Retinal pigment epithelial cell (primary cell): ENCODE measurements at regions not wholly inside any gene's neighbourhood (a gene's known extent, or its start where the extent isn't known, plus 50 kb on each side); places are given as distances from the start of the nearest gene placed in this dataset.

Experiments used
- DNase-seq: peaks from one replicate; pipeline ENCODE4 v3.0.0-alpha.2; 2010; ENCODE audit warnings: low read depth
- H3K4me3 ChIP-seq: 2 replicates; pipeline ENCODE4 v1.5.1; 2011; ENCODE audit warnings: mild to moderate bottlenecking, low read length, control low read depth, moderate library complexity
- TF ChIP-seq, protein P1 (sequence below): conservative IDR thresholded peaks from 2 replicates; pipeline ENCODE4 v1.5.1; 2011; ENCODE audit warnings: low read depth, low read length, control low read depth, inconsistent platforms

DNA sequence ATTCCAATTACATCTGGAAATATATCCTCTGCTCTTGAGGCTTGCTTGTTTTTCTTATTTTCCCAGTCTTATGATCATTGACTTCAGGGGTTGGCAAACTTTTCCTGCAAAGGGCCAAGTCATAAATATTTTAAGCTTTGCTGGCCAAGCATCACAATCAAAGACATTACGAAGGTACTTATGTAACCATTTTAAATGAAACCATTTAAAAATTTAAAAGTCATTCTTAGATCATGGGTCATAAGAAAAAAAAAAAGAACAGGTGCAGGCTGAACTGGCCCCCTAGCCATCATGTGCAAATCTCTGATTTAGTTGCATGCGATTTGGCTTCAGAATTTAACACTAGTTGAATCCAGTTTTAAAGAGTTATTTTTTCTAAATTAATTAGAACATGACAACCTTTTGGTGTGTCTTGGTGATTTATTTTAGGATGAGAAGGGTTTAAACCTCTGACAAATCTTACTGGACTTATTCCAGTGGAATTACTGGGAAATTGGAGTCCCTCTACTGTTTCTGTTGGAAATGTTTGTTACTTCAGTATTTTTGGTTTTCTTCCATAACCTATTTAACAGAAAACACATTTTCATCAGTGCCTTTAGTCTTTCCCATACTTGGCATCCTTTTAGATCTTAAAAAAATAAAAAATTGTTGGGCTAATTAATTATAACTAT is 148.1 kb downstream of the NHLRC3 start:
- DNase-seq = no peak
- H3K4me3 ChIP-seq = no peak overlapping the region
- TF ChIP-seq, protein P1, sequence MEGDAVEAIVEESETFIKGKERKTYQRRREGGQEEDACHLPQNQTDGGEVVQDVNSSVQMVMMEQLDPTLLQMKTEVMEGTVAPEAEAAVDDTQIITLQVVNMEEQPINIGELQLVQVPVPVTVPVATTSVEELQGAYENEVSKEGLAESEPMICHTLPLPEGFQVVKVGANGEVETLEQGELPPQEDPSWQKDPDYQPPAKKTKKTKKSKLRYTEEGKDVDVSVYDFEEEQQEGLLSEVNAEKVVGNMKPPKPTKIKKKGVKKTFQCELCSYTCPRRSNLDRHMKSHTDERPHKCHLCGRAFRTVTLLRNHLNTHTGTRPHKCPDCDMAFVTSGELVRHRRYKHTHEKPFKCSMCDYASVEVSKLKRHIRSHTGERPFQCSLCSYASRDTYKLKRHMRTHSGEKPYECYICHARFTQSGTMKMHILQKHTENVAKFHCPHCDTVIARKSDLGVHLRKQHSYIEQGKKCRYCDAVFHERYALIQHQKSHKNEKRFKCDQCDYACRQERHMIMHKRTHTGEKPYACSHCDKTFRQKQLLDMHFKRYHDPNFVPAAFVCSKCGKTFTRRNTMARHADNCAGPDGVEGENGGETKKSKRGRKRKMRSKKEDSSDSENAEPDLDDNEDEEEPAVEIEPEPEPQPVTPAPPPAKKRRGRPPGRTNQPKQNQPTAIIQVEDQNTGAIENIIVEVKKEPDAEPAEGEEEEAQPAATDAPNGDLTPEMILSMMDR = no peak

DNA sequence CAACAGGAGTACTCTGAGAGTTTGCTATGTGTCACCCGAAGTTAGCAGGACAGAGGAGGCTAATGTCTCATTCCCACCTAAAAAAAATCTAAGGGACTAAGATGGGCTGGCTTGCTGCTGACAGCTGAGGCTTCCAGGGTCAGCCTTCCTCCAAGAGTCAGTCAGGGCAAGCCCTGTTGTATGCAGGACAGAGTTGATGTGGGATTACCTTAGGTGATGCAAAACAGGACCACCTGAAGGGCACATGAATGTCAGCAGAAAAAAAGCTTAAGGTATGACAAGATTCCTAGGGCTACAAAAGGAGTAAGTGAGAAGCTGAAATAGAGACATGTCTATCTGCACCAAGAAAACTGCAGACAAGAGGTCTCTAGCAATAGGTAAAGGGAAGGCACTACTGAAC is 151.5 kb downstream of the NHLRC3 start:
- TF ChIP-seq, protein P1 = no peak
- H3K4me3 ChIP-seq = no peak overlapping the region
- no peak for DNase-seq

DNA sequence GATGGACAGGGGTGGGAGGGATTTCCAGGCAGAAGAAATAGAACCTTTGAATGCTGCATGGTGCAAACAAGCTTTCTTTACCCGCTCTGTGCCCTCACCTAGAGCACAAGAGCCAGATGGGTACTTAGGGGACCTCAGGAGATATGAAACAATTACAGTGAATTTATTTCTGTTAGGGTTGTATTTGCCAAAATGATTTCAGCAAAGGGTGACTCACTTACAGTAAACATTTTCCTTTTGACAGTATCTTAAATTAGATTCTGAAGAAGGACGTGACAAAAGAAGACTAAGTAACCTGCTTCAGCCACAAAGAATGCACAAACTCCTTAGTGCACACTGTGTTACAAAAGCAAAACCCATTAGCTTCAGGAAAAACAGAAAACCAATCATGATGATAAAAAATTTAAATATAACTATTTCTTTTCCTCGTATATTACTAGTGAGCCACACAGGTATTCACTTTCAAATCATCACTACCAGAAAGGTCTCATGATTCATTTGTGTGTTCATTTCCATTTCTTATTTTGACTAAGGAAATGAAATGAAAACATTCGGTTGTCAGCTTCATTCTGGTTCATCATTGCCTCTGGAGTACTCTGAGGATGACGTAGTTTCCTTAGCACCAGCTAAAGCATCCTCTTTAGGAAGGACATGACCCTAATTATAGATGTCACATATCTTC is 158.8 kb downstream of the NHLRC3 start:
- TF ChIP-seq, protein P1 = no peak
- no peak overlapping the region for H3K4me3 ChIP-seq
- DNase-seq = no peak

DNA sequence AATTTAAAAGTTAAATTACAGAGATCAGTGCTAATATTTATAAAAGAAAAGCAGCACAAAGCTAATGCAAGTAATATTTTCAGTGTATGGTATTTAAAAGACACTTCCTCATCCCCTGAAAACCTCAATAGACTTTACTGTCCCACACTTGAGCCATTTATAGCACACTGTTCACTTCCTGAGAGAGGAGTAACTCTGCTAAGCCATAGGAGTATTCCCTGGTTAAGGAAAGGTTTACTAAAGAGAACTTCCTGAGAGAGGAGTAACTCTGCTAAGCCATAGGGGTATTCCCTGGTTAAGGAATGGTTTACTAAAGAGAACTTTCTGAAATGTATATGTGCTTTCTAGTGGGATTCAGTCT is 159.4 kb downstream of the NHLRC3 start:
- TF ChIP-seq, protein P1 = no peak

DNA sequence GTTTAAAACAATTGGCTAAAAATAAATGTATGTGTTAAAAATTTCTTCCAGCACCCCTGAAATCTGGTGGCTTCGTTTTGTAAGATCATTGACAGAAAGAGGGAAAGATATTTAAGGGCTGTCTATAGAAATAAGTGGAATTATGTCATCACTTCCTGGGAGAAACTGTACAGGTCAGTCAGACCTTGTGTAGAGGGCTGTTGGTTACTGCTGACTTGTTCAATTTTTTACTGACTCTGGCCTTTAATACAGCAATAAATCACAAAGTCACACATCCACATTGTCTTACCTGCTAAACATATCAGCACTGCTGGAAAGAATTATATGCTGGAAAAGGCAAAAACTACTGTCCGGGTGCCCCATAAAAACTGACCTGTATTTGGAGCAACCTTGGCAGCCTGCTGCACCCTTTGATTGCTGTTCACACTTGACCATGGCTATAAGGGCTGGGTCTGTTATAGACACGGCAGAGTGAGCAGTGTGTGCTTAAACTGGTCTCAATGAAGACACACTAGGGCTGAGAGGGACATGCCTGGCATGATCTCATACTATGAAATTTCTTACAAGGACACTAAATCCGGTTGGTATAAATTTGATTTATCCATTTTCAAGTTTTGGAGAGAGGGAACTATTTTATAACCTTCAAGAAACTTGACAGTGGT is 162.1 kb downstream of the NHLRC3 start:
- DNase-seq = no peak
- no peak overlapping the region for H3K4me3 ChIP-seq
- TF ChIP-seq, protein P1 = no peak

More for the DNA sequence above, 159.4 kb downstream of the NHLRC3 start:
- no peak for DNase-seq
- no peak overlapping the region for H3K4me3 ChIP-seq

DNA sequence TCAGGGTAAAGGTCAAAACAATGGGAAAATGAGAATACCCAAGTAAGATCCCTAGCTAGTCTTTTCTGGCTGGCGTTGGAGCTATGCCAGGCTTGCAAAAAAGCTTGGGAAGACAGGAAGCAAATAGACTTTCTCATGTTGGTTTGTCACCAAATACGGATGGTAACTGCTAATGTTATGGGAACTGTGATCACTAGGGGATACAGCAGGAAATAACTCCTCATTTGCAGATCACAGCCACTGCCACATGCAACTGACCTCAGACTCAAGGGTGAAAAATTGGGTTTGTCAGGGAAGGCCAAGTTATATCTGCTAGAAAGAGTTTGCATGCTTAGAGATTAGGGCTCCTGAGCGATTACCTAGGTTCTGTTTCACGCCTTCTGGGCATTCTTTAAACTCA is 162.9 kb downstream of the NHLRC3 start:
- DNase-seq = no peak
- no peak overlapping the region for H3K4me3 ChIP-seq
- TF ChIP-seq, protein P1 = no peak
